GM12878 (cell line): ENCODE measurements at regions not wholly inside any gene's neighbourhood (a gene's known extent, or its start where the extent isn't known, plus 50 kb on each side); places are given as distances from the start of the nearest gene placed in this dataset.

Experiments
- ATAC-seq: fragments of 200-7000 bp; cut with Tn5 transposase; 3 replicates; pipeline ENCODE4 v1.9.1; 2020; ENCODE audit warnings: mild to moderate bottlenecking, moderate library complexity
- BruUV-seq: library from RNA; stranded (reverse); fragments of 400-500 nt; replicated peaks from 2 replicates; lab custom pipeline; 2021; lab: Mats Ljungman, UMichigan
- CTCF ChIA-PET: fragments of 300-600 bp; sonication (Branson Sonifier 250); formaldehyde crosslinking; extraction: SDS; loops from one replicate; lab custom pipeline; 2021; ENCODE audit warnings: inconsistent platforms; lab: Yijun Ruan, JAX
- POLR2A ChIA-PET: fragments of 350-600 bp; formaldehyde crosslinking; extraction: SDS; loops from one replicate; lab custom pipeline; 2021; ENCODE audit warnings: inconsistent platforms; lab: Charles Lee
- RAD21 ChIA-PET: fragments of 300-600 bp; sonication (Branson Sonifier 250); formaldehyde crosslinking; loops from one replicate; lab custom pipeline; 2023; ENCODE audit warnings: antibody characterized with exemption; ENCODE audit not compliant: unreplicated experiment; lab: Charles Lee
- SMC1A ChIA-PET: fragments of 300-600 bp; sonication (Branson Sonifier 250); formaldehyde crosslinking; loops from one replicate; lab custom pipeline; 2023; ENCODE audit not compliant: unreplicated experiment, uncharacterized antibody; lab: Charles Lee
- DNase-seq: peaks from one replicate; pipeline ENCODE4 v3.0.0-alpha.2; 2011; ENCODE audit warnings: low read depth, low spot score
- FAIRE-seq: peaks from 3 replicates; lab custom pipeline; 2011; peaks lifted over from hg19 to GRCh38; lab: Jason Lieb, UNC
- H2AFZ ChIP-seq: 2 replicates; pipeline ENCODE4 v1.6.0; 2011; ENCODE audit warnings: low read depth, low read length, control low read depth; ENCODE audit not compliant: control insufficient read depth
- H3K27ac ChIP-seq: 2 replicates; pipeline ENCODE4 v1.5.1; 2011; ENCODE audit warnings: control low read depth; ENCODE audit not compliant: control insufficient read depth, insufficient read depth
- H3K27me3 ChIP-seq, 2 experiments: replicated peaks in 1 of 2; 2 replicates each; pipeline versions ENCODE4 v1.6.0 to v1.6.1; 2011; ENCODE audit warnings: low read length in 1 of 2; ENCODE audit not compliant: control insufficient read depth in 2 of 2, insufficient read depth in 2 of 2
- H3K36me3 ChIP-seq, 2 experiments: 2 replicates each; pipeline ENCODE4 v1.5.1; 2011; ENCODE audit warnings: low read length in 1 of 2; ENCODE audit not compliant: control insufficient read depth in 2 of 2, insufficient read depth in 2 of 2
- H3K4me1 ChIP-seq: 2 replicates; pipeline ENCODE4 v1.6.1; 2011; ENCODE audit warnings: mild to moderate bottlenecking, low read length, moderate library complexity, mixed read lengths; ENCODE audit not compliant: control insufficient read depth, insufficient read depth
- H3K4me2 ChIP-seq: 2 replicates; pipeline ENCODE4 v1.6.0; 2011; ENCODE audit warnings: control low read depth; ENCODE audit not compliant: control insufficient read depth, insufficient read depth
- H3K4me3 ChIP-seq: fragments of 200-600 bp; sonication (generic); 2 replicates; pipeline ENCODE4 v1.5.1; 2016
- H3K79me2 ChIP-seq: 2 replicates; pipeline ENCODE4 v1.6.0; 2011; ENCODE audit warnings: low read length; ENCODE audit not compliant: control insufficient read depth, insufficient read depth
- H3K9ac ChIP-seq: 2 replicates; pipeline ENCODE4 v1.8.0; 2011; ENCODE audit warnings: low read length, control low read depth, mixed read lengths; ENCODE audit not compliant: control insufficient read depth, insufficient read depth
- H3K9me3 ChIP-seq: replicated peaks from 3 replicates; pipeline ENCODE4 v1.5.1; 2011; ENCODE audit warnings: mild to moderate bottlenecking, low read length; ENCODE audit not compliant: control insufficient read depth, insufficient read depth
- H4K20me1 ChIP-seq: 2 replicates; pipeline ENCODE4 v1.6.0; 2011; ENCODE audit not compliant: control insufficient read depth, insufficient read depth
- CTCF ChIP-seq, 3 experiments: IDR thresholded peaks in 2 of 3; conservative IDR thresholded peaks in 1 of 3; 2 replicates each; pipeline ENCODE4 v1.5.1; 2011; ENCODE audit warnings: low read depth in 3 of 3, low read length in 3 of 3, mild to moderate bottlenecking in 3 of 3, control low read depth in 2 of 3, moderate library complexity in 2 of 3, inconsistent platforms in 1 of 3, mixed read lengths in 1 of 3; ENCODE audit not compliant: control insufficient read depth in 2 of 3, insufficient read depth in 1 of 3; ENCODE audit errors: extremely low read depth in 1 of 3
- ESRRA ChIP-seq: IDR thresholded peaks from 2 replicates; pipeline ENCODE4 v1.6.1; 2012; ENCODE audit warnings: mild to moderate bottlenecking, low read length, improper control_type of control experiment
- IKZF2 ChIP-seq, 2 experiments: fragments of 450-650 bp; IDR thresholded peaks; 2 replicates each; pipeline ENCODE4 v1.6.1; 2017; ENCODE audit warnings: mild to moderate bottlenecking in 2 of 2, moderate library complexity in 2 of 2
- IRF5 ChIP-seq: fragments of 450-650 bp; IDR thresholded peaks from 2 replicates; pipeline ENCODE4 v1.6.1; 2017; ENCODE audit warnings: borderline replicate concordance
- NRF1 ChIP-seq: conservative IDR thresholded peaks from 2 replicates; pipeline ENCODE4 v1.6.1; 2011; ENCODE audit warnings: mild to moderate bottlenecking, low read depth, low read length, improper control_type of control experiment
- POLR2AphosphoS5 ChIP-seq: IDR thresholded peaks from 2 replicates; pipeline ENCODE4 v1.6.1; 2011; ENCODE audit warnings: mild to moderate bottlenecking, low read length, inconsistent platforms
- POU2F2 ChIP-seq: IDR thresholded peaks from 3 replicates; pipeline ENCODE4 v1.6.1; 2011; ENCODE audit warnings: low read depth, mild to moderate bottlenecking, low read length, borderline replicate concordance
- SMAD1 ChIP-seq: fragments of 450-650 bp; IDR thresholded peaks from 2 replicates; pipeline ENCODE4 v1.6.1; 2018; ENCODE audit warnings: mild to moderate bottlenecking, low read depth; ENCODE audit not compliant: partially characterized antibody
- SMC3 ChIP-seq: IDR thresholded peaks from 2 replicates; pipeline ENCODE4 v1.6.1; 2011; ENCODE audit warnings: low read length, improper control_type of control experiment, borderline replicate concordance
- SRF ChIP-seq, 2 experiments: IDR thresholded peaks; 2 replicates each; pipeline ENCODE4 v1.6.1; 2011; ENCODE audit warnings: low read depth in 2 of 2, low read length in 2 of 2, mild to moderate bottlenecking in 1 of 2, moderate library complexity in 1 of 2
- STAT1 ChIP-seq: fragments of 450-650 bp; conservative IDR thresholded peaks from 2 replicates; pipeline ENCODE4 v1.6.1; 2014; ENCODE audit warnings: antibody characterized with exemption, mild to moderate bottlenecking
- TCF3 ChIP-seq: IDR thresholded peaks from 2 replicates; pipeline ENCODE4 v1.6.1; 2012; ENCODE audit warnings: low read depth, mild to moderate bottlenecking, low read length, borderline replicate concordance; ENCODE audit not compliant: insufficient read depth
- ZNF622 ChIP-seq: fragments of 450-650 bp; IDR thresholded peaks from 2 replicates; pipeline ENCODE4 v1.6.1; 2017; ENCODE audit warnings: mild to moderate bottlenecking, inconsistent platforms
- in situ Hi-C: fragments of 300-500 bp; cut with MboI; formaldehyde crosslinking; loops from 9 replicates; pipeline ENCODE4 v1.14.3; 2018; ENCODE audit warnings: mixed read lengths
- intact Hi-C: fragments of 100-400 bp; cut with micrococcal nuclease; formaldehyde crosslinking; loops from one replicate; pipeline ENCODE4 v1.14.2; 2022; ENCODE audit not compliant: unreplicated experiment
- TF ChIP-seq, protein P1 (sequence below): IDR thresholded peaks from 2 replicates; pipeline ENCODE4 v1.6.1; 2012; ENCODE audit warnings: low read depth, low read length, improper control_type of control experiment
- TF ChIP-seq, protein P2 (sequence below): fragments of 450-650 bp; IDR thresholded peaks from 2 replicates; pipeline ENCODE4 v1.6.1; 2017; ENCODE audit warnings: antibody characterized with exemption, mild to moderate bottlenecking, moderate library complexity

DNA sequence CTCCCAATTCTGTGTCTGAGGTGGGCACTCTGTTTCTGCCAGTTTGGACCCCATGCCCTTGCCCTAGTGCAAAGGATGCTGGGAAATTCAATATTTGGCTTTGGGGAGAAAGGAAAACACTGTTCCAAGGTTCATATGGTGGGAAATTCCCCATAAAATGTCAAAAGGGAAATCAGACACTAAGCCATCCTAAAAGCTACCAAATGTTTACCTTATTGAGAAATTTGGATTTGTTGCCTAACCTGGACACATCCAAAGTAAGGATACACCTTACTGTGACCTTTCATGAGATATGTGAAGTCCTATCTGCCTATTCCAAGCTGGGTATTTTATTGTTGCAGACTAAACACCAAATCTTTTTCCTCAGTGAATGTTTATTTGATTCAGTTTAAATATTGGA, 109.1 kb downstream of the CYP26A1 start:
- H2AFZ ChIP-seq = no peak overlapping the region
- SMC1A ChIA-PET = interaction anchor here (1.0 to 1.4 kb wide), 2 partner anchors 10 to 41 kb away, joined by 3 read pairs; no protein-coding TSS in a partner anchor
- intact Hi-C loops (no loop called here), in situ Hi-C loops (no loop called here)
- RAD21 ChIA-PET = no interaction called here
- H3K4me1 ChIP-seq = no peaks in the 10 kb centered on the region
- DNase-seq = no peak
- no peak for FAIRE-seq
- H3K36me3 ChIP-seq = no peaks in the 10 kb centered on the region
- no peak overlapping the region for H3K27ac ChIP-seq
- no peaks in the 10 kb centered on the region for H3K9me3 ChIP-seq
- POLR2A ChIA-PET = interaction anchor here (0.5 kb wide), 1 partner anchor 245 kb away, joined by 4 read pairs; no protein-coding TSS in a partner anchor
- H3K9ac ChIP-seq = no peak overlapping the region
- H3K27me3 ChIP-seq = no peaks in the 10 kb centered on the region; a peak in 2 of 4 replicates
- no peak for ATAC-seq
- H3K4me3 ChIP-seq = no peak overlapping the region
- no peak overlapping the region for H3K4me2 ChIP-seq
- BruUV-seq = no TSS peak
- CTCF ChIA-PET = no interaction called here
- H3K79me2 ChIP-seq = no peaks in the 10 kb centered on the region
- no peaks in the 10 kb centered on the region for H4K20me1 ChIP-seq
- no peak for TF ChIP-seq SRF (IDR thresholded peaks at IDR 0.05; ENCODE audit: low read depth in 2 of 2, low read length in 2 of 2)
- no peak for TF ChIP-seq STAT1
- no peak for TF ChIP-seq ZNF622
- TF ChIP-seq CTCF (IDR thresholded peaks at IDR 0.05 in 2 of 3, conservative IDR thresholded peaks at IDR 0.05 in 1 of 3; ENCODE audit: control insufficient read depth in 2 of 3, extremely low read depth in 1 of 3, insufficient read depth in 1 of 3, low read depth in 3 of 3, low read length in 3 of 3) = no peak
- no peak for TF ChIP-seq SMC3
- no peak for TF ChIP-seq IKZF2 (IDR thresholded peaks at IDR 0.05)
- no peak for TF ChIP-seq IRF5
- TF ChIP-seq, protein P1, sequence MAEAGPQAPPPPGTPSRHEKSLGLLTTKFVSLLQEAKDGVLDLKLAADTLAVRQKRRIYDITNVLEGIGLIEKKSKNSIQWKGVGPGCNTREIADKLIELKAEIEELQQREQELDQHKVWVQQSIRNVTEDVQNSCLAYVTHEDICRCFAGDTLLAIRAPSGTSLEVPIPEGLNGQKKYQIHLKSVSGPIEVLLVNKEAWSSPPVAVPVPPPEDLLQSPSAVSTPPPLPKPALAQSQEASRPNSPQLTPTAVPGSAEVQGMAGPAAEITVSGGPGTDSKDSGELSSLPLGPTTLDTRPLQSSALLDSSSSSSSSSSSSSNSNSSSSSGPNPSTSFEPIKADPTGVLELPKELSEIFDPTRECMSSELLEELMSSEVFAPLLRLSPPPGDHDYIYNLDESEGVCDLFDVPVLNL = no peak
- TF ChIP-seq NRF1 = no peak
- no peak for TF ChIP-seq ESRRA
- TF ChIP-seq, protein P2, sequence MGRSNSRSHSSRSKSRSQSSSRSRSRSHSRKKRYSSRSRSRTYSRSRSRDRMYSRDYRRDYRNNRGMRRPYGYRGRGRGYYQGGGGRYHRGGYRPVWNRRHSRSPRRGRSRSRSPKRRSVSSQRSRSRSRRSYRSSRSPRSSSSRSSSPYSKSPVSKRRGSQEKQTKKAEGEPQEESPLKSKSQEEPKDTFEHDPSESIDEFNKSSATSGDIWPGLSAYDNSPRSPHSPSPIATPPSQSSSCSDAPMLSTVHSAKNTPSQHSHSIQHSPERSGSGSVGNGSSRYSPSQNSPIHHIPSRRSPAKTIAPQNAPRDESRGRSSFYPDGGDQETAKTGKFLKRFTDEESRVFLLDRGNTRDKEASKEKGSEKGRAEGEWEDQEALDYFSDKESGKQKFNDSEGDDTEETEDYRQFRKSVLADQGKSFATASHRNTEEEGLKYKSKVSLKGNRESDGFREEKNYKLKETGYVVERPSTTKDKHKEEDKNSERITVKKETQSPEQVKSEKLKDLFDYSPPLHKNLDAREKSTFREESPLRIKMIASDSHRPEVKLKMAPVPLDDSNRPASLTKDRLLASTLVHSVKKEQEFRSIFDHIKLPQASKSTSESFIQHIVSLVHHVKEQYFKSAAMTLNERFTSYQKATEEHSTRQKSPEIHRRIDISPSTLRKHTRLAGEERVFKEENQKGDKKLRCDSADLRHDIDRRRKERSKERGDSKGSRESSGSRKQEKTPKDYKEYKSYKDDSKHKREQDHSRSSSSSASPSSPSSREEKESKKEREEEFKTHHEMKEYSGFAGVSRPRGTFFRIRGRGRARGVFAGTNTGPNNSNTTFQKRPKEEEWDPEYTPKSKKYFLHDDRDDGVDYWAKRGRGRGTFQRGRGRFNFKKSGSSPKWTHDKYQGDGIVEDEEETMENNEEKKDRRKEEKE = no peak
- no peak for TF ChIP-seq POU2F2
- TF ChIP-seq POLR2AphosphoS5 = no peak
- TF ChIP-seq TCF3 = no peak
- TF ChIP-seq SMAD1 = no peak
